ENCODE measurements at regions not wholly inside any gene's neighbourhood (a gene's known extent, or its start where the extent isn't known, plus 50 kb on each side); places are given as distances from the start of the nearest gene placed in this dataset.
"Not testable (repeated sequence)": the region's sequence is repeated elsewhere in the genome, so short reads cannot be mapped to it uniquely, and the experiment has no call there.

GRCh38 chr7:92909686-92910475 lies 73.5 kb upstream of the CDK6 start:
- no peak for DNase-seq
- no peak for TF ChIP-seq POLR2AphosphoS5 (IDR thresholded peaks at IDR 0.05)
- TF ChIP-seq POLR2A (IDR thresholded peaks at IDR 0.05) = no peak
- no peak for TF ChIP-seq CTCF (IDR thresholded peaks at IDR 0.05 in 8 of 11, conservative IDR thresholded peaks at IDR 0.05 in 3 of 11)

GRCh38 chr7:92904244-92905131 lies 68.1 kb upstream of the CDK6 start:
- no peaks in the 10 kb centered on the region for H3K27me3 ChIP-seq (replicated peaks in 1 of 7)
- intact Hi-C loops (cut with DNase I; ENCODE audit: low total_unique reads) = no loop called here
- H3K4me3 ChIP-seq = no peak overlapping the region
- peaks cover 0 to 4% (median 0%) of the 10 kb centered on the region in 6 donors for H3K4me1 ChIP-seq
- no peak overlapping the region for H3K27ac ChIP-seq
- DNase-seq = peak; percentile 75
- no peaks in the 10 kb centered on the region for H3K36me3 ChIP-seq
- WGBS, 5 donors = 40 to 46% (median 45%) methylated on average over 7 of the region's 7 CpGs
- no peak for TF ChIP-seq CTCF (IDR thresholded peaks at IDR 0.05 in 8 of 11, conservative IDR thresholded peaks at IDR 0.05 in 3 of 11)
- TF ChIP-seq POLR2A (IDR thresholded peaks at IDR 0.05) = no peak
- TF ChIP-seq POLR2AphosphoS5 (IDR thresholded peaks at IDR 0.05) = no peak
- no peaks in the 10 kb centered on the region for H3K9me3 ChIP-seq

More at GRCh38 chr7:92909686-92910475, 73.5 kb upstream of the CDK6 start:
- H3K36me3 ChIP-seq = no peaks in the 10 kb centered on the region
- no peaks in the 10 kb centered on the region for H3K27me3 ChIP-seq (replicated peaks in 1 of 7)
- H3K27ac ChIP-seq = no peak overlapping the region
- intact Hi-C loops (cut with DNase I; ENCODE audit: low total_unique reads) = no loop called here
- whole genome bisulfite sequencing, 5 donors = 89 to 95% (median 92%) methylated on average over 2 of the region's 2 CpGs
- no peaks in the 10 kb centered on the region for H3K9me3 ChIP-seq
- H3K4me3 ChIP-seq = no peak overlapping the region
- no peaks in the 10 kb centered on the region for H3K4me1 ChIP-seq

GRCh38 chr7:92898798-92899197 lies 62.4 kb upstream of the CDK6 start:
- WGBS, 5 donors = 79 to 93% (median 87%) methylated on average over 5 of the region's 5 CpGs
- Histone ChIP-seq H3K36me3 (no peaks in the 10 kb centered on the region), H3K27ac (no peak overlapping the region), H3K27me3 (replicated peaks in 1 of 7) (no peaks in the 10 kb centered on the region), H3K4me1 (no peaks in the 10 kb centered on the region), H3K4me3 (no peak overlapping the region), H3K9me3 (peaks cover 0 to 45% (median 28%) of the 10 kb centered on the region in 8 donors)
- DNase-seq = no peak
- intact Hi-C loops (cut with DNase I; ENCODE audit: low total_unique reads) = no loop called here
- TF ChIP-seq POLR2A (IDR thresholded peaks at IDR 0.05) (no peak), CTCF (IDR thresholded peaks at IDR 0.05 in 8 of 11, conservative IDR thresholded peaks at IDR 0.05 in 3 of 11) (no peak), POLR2AphosphoS5 (IDR thresholded peaks at IDR 0.05) (no peak)

- intact Hi-C loops (cut with DNase I; ENCODE audit: low total_unique reads) = not testable (repeated sequence)
Measured at GRCh38 chr7:92894857-92895256, 58.5 kb upstream of the CDK6 start.

More at GRCh38 chr7:92894857-92895256, 58.5 kb upstream of the CDK6 start:
- H3K27ac ChIP-seq; H3K4me1 ChIP-seq; DNase-seq; H3K36me3 ChIP-seq; H3K4me3 ChIP-seq; H3K27me3 ChIP-seq (replicated peaks in 1 of 7): not testable (repeated sequence)
- 87 to 90% (median 88%) methylated on average over 2 of the region's 2 CpGs for WGBS, 5 donors
- peaks cover 0 to 50% (median 28%) of the 10 kb centered on the region in 8 donors for H3K9me3 ChIP-seq
